GM12892 (cell line): ENCODE measurements at regions not wholly inside any gene's neighbourhood (a gene's known extent, or its start where the extent isn't known, plus 50 kb on each side); places are given as distances from the start of the nearest gene placed in this dataset.

Source experiments
- POLR2A ChIP-seq: IDR thresholded peaks from 2 replicates; pipeline ENCODE4 v1.6.1; 2011; ENCODE audit warnings: low read depth, low read length, control low read depth
- POLR2AphosphoS5 ChIP-seq: IDR thresholded peaks from 2 replicates; pipeline ENCODE4 v1.6.1; 2011; ENCODE audit warnings: low read depth, low read length, control low read depth

DNA sequence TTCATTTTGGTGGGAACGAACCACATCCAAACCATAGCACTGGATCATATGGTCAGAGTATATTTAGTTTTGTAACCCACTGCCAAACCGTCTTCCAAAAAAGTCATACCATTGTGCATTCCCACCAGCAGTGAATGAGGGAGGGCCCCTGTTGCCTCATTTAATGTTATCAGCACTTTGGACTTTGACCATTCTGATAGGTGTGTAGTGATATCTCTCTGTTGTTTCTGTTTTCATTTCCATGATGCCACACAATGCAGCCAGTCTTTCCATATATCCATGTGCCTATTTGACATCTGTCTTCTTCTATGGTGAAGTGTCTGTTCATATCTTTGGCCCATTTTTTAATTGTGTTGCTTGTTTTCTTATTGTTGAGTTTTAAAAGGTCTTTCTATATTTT is 105.0 kb upstream of the PPP2R2D start:
- TF ChIP-seq POLR2A (no peak), POLR2AphosphoS5 (no peak)
